ENCODE measurements at regions not wholly inside any gene's neighbourhood (a gene's known extent, or its start where the extent isn't known, plus 50 kb on each side); places are given as distances from the start of the nearest gene placed in this dataset.

DNA sequence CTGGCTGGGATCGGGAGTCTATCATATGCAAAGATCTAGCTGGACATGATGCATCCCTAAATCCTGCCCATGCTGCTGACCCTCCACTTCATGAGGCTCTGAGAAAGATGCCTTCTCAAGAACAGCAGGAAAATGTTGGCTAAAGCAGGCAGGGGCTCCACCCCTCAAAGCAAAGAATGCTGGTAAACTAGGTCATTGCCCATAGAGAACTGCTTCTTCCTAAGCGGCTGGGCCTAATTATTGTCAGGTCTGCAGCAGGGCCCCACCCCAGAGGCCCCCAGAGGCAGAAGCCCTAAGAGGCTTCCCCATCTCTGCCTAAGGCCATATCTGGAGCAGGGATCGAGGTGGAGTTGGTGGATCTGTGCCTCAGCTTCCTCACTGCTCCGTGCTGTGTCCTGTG is 447.4 kb upstream of the PROK2 start:
- TF ChIP-seq, protein P1, sequence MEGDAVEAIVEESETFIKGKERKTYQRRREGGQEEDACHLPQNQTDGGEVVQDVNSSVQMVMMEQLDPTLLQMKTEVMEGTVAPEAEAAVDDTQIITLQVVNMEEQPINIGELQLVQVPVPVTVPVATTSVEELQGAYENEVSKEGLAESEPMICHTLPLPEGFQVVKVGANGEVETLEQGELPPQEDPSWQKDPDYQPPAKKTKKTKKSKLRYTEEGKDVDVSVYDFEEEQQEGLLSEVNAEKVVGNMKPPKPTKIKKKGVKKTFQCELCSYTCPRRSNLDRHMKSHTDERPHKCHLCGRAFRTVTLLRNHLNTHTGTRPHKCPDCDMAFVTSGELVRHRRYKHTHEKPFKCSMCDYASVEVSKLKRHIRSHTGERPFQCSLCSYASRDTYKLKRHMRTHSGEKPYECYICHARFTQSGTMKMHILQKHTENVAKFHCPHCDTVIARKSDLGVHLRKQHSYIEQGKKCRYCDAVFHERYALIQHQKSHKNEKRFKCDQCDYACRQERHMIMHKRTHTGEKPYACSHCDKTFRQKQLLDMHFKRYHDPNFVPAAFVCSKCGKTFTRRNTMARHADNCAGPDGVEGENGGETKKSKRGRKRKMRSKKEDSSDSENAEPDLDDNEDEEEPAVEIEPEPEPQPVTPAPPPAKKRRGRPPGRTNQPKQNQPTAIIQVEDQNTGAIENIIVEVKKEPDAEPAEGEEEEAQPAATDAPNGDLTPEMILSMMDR (IDR thresholded peaks at IDR 0.05), result no peak
- TF ChIP-seq POLR2A (IDR thresholded peaks at IDR 0.05), result no peak

Measured in gastroesophageal sphincter (tissue), 3 donors.